NCI-H748 treated with DMSO at 0.1 percent for 48 hours (cell line): ENCODE measurements at regions not wholly inside any gene's neighbourhood (a gene's known extent, or its start where the extent isn't known, plus 50 kb on each side); places are given as distances from the start of the nearest gene placed in this dataset.
A peak's percentile ranks its signal among the peaks of the same experiment; 100 is the strongest.

Experiments used
- DNase-seq: peaks from one replicate; lab custom pipeline; 2025; lab: John Stamatoyannopoulos, UW

GRCh38 chr1:199746666-199747384, 280.7 kb upstream of the NR5A2 start:
- DNase-seq: no peak

DNA sequence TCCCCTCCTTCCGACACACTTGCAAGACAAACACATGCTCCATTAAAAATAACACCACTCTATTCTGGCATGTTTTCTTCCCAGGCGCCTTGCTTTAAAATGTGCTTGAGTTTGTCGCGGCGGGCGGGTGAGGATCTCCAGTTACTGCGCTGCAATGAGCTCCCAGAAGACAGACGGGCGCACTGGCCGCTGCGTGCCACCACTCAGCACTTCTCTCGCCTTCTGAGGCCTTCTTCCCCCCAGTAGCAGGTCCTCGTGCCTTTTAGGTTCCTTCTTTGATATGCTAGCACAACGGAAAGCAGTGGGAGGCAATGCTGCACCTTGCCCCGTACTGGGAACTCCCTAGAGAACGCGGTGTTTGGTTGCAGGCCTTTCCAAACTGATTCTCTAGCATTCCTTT, 279.5 kb upstream of the NR5A2 start:
- no peak for DNase-seq

GRCh38 chr1:199751506-199751905, 276.0 kb upstream of the NR5A2 start:
- DNase-seq: no peak

- DNase-seq: no peak
Observed at GRCh38 chr1:199751962-199752687, 275.4 kb upstream of the NR5A2 start.

DNA sequence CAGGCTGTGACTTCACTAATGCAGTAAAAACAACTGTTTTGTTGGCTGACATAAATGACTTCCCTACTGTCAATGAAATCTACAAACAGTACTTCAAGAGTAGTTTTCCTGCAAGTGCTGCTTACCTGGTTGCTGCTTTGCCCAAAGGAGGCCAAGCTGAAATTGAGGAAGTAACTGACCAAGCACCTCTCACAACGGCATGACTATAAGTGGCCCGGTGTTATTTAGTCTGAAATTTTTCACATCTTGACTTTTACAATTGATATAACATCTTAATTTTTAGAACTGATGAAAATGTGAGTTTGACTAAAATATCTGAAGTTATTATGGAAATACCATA, 274.9 kb upstream of the NR5A2 start:
- DNase-seq: no peak

GRCh38 chr1:199753513-199753912, 274.0 kb upstream of the NR5A2 start:
- DNase-seq: no peak

DNA sequence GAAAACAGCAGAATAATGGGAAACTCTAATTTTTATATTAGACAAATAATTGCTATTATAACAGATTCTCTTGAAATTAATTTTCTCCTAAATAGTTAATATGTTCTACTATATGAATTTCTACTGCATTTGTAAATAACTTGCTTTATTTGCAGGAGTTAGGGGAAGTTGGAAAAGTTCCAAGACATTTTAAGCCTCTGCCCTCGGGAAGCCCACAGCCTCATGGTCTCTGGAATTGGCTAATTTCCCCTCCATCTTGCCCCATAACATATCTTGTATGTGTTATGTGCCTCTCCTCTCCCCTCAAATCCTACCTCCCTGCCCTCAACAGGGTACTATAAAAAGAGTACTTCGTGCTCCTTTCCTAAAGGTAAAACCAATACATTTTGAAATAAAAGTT, 271.4 kb upstream of the NR5A2 start:
- DNase-seq: no peak

DNA sequence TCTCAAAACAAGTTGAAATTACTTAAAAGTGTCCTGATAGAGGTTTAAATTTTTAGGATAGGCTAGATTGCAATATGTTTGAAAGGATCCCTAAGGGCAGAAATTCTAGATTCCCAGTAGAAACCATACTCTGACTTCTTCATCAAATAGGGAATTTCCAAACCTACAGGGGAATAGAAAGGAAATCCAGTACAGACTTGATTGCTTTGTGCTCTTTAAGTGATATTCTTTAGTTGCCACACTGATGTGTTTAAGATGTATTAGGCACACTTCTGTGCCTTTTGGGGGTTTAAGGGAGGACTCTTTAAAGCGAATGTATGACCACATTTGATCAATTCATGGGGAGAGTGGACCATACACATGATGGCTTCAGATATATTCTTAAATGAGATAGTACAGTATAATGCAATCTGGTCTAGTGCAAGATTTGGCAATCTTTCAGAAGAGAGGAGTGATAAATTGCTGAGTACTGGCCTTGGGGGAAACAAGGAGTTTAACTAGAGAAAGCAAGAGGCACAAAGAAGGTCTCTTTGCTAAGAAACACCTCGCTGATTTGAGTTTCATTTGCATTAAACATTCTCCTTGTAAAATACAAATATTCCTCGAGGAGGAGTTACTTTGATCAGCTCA, 268.8 kb upstream of the NR5A2 start:
- no peak for DNase-seq

DNA sequence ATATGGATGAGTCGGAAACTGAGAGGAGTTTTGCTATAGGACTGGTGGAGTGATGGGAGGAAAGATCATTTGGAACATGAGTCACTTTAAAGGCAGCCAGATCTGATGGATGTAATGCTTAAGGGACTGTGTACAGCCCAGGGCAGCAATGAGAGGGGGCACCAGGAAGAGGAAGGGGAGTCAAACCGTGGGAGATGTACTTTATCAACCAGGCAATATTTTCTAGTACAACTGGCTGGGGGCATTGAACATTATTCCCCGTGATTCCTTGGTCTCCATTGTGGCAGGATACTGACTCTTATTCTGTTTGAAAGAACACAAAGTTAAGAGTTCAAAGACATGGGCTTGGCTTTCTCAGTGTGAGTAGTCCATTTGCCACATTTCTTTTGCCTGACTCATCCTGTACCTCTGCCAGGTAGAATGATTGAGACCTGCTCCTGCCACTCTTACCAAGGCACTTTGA, 268.2 kb upstream of the NR5A2 start:
- DNase-seq: no peak

GRCh38 chr1:199762572-199762971, 264.9 kb upstream of the NR5A2 start:
- DNase-seq: no peak

- no peak for DNase-seq
Observed at GRCh38 chr1:199766218-199766792, 261.2 kb upstream of the NR5A2 start.

- DNase-seq: no peak
Observed at GRCh38 chr1:199767700-199768099, 259.8 kb upstream of the NR5A2 start.

- no peak for DNase-seq
Observed at GRCh38 chr1:199774433-199775089, 252.9 kb upstream of the NR5A2 start.

- DNase-seq: no peak
Observed at GRCh38 chr1:199776768-199777497, 250.6 kb upstream of the NR5A2 start.

DNA sequence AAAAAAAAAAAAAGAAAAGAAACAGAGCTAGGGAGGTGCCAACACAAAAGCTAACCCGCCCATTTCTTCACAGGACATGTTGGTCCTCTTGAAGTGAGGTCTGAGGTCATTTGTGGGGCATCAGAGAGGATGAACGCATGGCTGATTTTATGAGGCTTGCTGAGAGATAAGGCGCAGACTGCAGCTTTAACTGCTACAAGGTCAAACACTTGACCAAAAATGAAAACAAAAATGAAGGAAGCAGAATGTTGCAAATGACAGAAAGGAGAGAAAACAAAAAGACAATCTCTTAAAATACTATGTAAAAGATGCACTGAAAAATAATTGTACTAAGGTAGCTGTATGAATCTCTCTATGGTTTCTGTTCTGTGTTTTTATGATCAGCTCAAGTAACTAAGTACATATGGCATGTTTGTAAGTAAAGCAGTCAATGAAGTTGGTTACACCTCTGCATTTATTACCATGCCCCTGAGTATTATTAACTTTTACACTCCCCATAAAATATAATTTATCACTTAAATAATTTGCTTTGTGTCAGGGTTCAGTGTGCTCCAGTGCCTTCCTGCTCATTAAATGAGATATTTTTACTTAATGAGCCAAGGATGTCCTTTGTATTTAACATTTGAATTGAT, 249.1 kb upstream of the NR5A2 start:
- DNase-seq: peak; percentile 40

DNA sequence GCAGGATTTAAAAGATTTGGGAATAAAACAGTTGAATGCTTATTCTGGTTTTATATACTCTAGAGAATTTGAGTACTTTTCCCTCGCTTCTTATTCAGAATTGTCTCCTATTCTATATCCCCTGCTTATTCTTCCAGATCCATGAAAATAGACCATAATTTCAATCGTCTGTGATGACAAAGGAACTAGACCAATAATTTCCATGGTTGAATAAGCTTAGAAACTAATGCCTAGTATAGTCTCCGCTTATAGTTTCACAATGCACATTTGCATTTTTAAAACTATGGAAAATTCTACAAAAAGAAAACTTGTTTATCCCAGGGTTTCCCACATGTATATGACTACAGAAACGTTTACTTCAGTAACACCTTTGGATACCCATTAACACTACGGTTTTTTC, 247.4 kb upstream of the NR5A2 start:
- DNase-seq: no peak

DNA sequence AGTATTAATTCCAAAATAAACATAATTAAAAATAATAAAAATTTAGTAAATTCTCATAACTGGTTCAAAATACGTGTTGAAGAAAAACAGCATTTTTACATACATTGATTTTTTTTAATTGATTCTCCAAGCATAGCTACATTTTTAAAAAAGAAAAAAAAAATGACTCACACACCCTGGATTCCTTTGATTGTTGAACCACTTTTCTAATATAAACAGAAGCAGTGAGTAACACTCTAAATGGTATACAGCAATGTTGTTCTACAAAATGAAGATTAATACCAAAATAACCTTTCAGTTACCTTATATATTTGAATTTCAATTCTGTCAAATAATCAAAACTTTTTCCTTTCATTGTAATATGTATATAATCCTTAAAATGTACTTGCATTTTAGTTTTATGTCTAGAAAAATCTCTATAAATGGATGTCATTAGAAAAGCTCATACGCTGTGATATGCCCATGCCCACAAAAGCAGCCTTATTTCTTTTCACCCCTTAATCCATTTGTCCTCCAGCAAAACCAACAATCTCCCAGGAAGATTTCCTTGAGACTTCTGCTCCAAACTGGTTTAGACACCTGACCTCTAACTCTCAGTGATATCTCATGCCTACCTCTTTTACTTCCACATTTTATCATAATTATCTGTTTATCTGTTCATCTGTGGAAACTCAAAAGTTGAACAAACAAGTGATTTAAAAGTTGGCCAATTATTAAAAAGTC, 246.4 kb upstream of the NR5A2 start:
- DNase-seq: no peak

- DNase-seq: no peak
Observed at GRCh38 chr1:199784138-199784895, 243.2 kb upstream of the NR5A2 start.

DNA sequence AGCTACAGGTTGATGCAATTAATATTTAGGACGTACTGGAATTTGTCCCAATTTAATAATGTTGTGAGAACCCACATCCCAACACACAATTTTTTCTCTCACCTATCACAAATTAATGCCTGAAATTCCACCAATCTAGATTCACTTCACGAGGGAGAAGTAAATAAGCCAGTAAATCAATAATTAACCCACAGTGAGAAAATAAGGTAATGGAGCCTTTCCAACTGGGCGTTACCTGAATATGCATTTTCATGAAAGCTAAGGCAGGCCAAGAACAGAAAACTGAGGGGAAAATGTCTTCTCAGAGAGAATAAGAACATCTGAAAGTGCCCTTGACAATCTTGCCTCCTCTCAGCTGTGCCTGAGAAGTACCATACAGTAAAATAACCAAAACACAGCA, 240.8 kb upstream of the NR5A2 start:
- DNase-seq: no peak

- DNase-seq: no peak
Observed at GRCh38 chr1:199789141-199789540, 238.4 kb upstream of the NR5A2 start.
